A673 (cell line): ENCODE measurements at regions not wholly inside any gene's neighbourhood (a gene's known extent, or its start where the extent isn't known, plus 50 kb on each side); places are given as distances from the start of the nearest gene placed in this dataset.

Experiments
- CTCF ChIP-seq: fragments of 300-800, 200-600 bp; sonication (generic); conservative IDR thresholded peaks from 2 replicates; pipeline ENCODE4 v1.5.1; 2017; ENCODE audit warnings: low read depth, mild to moderate bottlenecking, antibody characterized with exemption, low read length, moderate library complexity, mixed read lengths
- EZH2 ChIP-seq: fragments of 200-600 bp; sonication (generic); IDR thresholded peaks from 2 replicates; pipeline ENCODE4 v1.6.1; 2017; ENCODE audit warnings: borderline replicate concordance, low read depth, mild to moderate bottlenecking, mixed read lengths, antibody characterized with exemption, low read length; ENCODE audit not compliant: poor library complexity, severe bottlenecking

GRCh38 chr13:106139377-106139776 is 396.1 kb downstream of the EFNB2 start:
- TF ChIP-seq CTCF (no peak), EZH2 (no peak)
